Bone marrow (tissue), 2 donors: ENCODE measurements at regions not wholly inside any gene's neighbourhood (a gene's known extent, or its start where the extent isn't known, plus 50 kb on each side); places are given as distances from the start of the nearest gene placed in this dataset.
"Not testable (repeated sequence)": the region's sequence is repeated elsewhere in the genome, so short reads cannot be mapped to it uniquely, and the experiment has no call there.

Experiments
- DNase-seq, 2 donors: peaks; one replicate each; lab custom pipeline; 2025; lab: John Stamatoyannopoulos, UW

DNA sequence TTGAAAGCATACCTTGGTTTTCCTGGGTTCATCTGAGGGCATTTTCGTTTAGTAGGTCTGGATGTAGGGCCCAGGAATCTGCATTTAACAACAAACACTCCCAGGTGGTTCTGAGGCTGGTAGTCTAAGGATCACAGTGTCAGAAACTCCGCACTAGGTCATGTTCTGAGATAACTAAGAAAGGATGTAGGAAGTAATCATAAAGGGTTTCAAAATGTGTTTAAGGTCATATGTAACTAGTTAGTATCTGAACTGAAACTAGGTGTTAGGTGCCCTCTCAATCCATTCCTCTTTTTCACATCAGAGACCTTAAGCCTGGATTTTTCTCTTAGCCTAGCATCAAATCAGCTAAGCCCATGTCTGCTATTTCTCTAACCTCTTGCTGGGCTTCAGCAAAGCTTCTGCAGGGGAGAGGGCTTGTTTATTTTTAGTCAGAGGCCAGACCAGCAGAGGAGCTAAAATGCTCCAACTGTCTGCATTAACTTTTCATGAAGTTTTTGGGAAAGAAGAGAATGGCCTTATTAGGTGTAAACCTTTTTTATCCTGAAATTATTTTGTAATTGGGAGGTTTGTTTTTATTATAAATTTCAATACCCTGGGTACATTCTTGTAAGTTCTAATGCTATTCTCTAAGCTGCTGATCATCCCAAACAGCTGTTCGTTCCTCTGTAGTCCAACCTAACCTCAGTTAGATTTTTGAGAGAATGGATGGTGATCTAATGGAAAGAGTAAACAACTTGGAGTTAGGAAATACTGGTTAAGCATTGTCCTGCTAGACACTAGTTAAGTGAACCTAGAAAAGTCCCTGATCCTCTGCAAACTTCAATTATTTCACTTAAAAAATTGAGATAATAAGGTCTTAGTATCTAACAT is 262.8 kb upstream of the RFC3 start:
- no peak for DNase-seq

DNA sequence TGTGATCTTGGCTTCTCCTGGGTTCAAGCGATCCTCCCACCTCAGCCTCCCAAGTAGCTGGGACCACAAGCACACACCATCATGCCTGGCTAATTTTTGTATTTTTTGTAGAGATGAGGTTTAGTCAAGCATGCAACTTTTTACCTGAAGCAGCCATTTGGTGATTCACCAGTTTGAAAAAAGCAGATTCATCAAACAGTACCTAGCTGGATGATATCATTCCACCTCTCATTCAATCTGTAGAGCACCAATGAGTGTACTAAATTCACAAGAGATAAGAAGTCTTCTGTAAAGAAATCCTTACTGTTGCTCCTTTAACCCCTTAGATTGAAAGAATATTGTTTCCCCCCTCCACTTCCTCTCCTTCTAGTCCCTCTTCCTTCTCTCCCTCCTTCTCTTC is 261.1 kb upstream of the RFC3 start:
- DNase-seq = no peak

DNA sequence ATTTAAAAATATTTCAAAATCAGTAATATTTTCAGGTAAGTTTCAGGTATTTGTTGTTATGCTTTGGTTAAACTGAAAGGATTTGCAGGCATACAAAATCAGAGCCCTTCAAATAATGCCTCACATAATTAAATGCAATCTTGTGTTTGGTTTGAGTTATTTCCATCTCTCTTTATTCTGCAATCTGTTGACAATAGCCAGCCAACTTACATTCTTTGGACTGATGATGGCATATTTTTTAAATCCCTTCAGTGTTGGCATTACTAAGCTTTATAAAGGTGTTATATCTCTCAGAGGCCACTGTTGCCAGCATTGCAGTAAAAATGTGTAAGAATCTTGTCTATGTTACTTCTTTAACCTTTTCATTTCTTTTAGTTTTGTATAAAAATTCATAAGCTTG is 257.2 kb upstream of the RFC3 start:
- no peak for DNase-seq

DNA sequence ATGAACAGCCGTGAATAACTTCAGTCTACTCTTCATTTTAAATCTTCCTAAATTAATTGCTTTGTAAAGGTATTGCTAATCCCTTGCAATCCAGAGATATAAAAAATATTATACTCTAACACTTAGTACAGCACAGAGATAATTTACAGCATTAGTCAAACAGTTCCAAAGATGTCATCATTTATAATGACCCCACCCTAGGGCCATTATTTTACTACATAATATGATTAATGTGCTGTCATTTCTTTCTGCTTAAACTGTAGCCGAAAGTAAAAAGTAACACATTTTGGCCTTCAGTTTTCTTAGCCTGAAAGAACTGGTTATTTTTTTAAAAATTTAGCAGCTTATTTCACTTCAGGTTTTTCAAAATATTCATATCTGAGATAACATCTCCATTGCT is 256.3 kb upstream of the RFC3 start:
- DNase-seq = no peak

DNA sequence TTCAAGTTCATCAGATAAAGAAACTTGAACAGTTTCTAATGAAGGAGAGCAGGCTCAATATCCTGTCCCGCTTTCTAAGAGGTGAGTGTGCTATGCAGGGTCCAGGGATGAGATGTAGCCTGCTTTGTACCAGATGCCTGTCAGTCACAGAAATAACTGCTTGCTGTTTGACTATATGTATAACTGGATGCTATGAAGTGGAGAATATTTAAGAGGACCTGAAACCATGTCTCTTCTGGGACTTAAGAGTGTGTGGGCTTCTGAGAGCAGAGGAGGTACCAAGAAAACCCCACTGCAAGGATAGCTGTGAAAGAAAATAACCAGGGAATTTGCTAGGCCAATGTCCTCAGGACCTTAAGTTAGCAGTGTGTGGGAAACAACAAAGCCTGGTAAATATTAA is 246.3 kb upstream of the RFC3 start:
- no peak for DNase-seq

DNA sequence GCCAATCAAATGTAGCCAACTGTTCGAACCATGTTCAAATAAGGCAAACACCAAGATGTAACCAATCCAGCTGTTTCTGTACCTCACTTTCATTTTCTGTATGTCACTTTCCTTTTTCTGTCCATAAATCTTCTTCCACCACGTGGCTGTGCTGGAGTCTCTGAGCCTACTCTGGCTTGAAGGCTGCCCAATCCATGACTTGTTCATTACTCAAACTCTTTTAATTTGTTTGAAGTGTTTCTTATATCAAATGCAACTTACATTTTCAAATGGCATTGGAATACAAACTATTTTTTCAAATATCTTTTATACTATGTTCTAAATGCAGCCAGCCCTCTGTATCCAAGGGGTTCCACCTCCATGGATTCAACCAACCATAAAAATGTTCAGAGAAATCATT is 245.6 kb upstream of the RFC3 start:
- DNase-seq = not testable (repeated sequence)

DNA sequence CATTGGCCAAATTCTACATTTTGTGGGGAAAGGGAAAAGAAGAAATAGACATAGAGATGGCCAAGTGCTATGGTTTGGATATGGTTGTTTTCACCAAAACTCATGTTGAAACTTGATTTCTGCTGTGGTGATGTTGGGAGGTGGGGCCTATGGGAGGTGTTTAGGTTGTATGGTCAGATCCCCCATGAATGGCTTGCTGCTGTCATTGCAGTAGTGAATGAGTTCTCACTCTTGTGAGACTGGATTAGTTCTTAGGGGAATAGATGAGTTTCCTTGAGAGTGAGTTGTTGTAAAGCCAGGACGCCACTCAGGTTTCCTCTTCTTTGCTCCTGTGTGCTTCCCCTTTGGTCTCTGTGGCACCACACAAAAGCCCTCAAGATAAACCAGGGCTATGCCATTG is 242.6 kb upstream of the RFC3 start:
- DNase-seq = no peak

DNA sequence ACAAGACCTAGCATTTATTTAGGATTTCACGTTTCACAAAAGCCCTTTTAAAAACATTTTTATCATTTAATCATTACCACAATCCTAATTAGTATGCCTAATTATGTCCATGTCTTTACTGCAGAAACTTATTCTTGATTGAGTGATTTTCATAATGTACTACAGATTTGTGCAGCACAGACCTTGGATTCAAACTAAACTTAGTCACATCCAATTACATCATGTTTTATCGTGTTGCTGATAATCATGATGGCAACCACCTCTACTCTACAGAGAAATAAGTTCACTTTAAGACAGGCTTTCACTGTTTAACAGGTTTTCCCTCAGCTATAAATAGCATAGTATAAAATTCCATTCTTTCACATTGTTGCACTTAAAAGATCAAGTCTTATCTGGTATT is 240.9 kb upstream of the RFC3 start:
- DNase-seq = no peak

DNA sequence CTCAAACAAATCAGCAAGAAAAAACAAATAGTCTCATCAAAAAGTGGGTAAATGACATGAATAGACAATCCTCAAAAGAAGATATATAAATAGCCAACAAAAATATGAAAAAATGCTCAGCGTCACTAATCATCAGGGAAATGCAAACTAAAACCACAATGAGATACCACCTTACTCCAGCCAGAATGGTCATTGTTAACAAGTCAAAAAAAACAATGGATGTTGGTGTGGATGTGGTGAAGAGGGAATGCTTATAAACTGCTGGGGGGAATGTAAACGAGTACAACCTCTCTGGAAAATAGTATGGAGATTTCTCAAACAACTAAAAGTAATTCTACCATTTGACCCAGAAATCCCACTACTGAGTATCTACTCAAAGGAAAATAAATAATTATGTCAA is 239.2 kb upstream of the RFC3 start:
- DNase-seq = no peak

DNA sequence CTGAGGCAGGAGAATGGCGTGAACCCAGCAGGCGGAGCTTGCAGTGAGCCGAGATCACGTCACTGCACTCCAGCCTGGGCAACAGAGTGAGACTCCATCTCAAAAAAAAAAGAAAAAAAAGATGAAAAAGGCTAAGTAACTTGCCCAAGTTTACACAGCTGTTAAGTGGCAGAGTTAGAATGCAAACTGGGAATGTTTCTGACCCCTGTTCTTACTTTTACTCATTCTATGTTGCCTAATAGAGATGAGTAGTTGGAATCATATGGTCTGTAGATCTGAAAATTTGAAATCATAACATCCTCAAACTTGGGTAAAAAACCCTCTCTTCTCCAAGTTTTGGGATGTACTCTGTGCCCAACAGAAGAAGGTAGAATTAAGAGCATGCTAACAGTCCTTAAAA is 235.8 kb upstream of the RFC3 start:
- DNase-seq = no peak

DNA sequence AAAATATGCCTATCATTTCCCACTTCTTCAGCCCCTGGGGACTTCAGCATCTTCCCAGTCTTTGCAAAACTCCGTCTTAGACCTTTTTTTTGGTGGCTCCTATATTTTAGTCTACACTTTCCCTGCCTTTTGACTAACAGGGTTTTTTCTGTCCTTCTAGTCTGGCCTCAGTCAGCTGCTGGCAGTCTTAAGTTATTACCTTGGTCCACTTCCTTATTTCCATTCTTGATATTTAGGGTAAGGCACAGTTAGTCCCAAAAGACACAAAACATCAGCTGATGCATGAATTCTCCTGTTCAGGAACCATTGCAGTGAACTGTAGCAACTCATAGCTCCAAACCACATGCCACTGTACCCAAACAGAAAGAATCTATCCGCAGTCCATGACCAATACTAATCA is 234.6 kb upstream of the RFC3 start:
- no peak for DNase-seq

DNA sequence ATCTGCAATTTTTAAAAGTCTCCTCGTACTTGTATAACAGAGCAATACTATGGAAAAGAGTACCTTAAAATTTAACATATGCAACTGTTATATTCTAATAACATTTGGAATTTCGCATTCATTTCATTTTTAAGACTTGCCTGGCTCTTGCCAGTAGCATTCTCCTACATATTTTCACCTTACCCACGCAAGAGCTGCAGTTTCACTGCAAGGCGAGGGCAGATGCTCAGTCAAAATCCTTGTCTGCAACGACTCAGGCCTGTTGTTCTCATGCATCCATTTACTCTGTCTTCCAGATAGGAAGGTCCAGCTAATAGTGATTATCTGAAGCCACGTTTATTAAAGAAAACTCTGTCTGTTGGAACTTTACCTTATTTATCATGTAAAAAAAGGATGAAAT is 227.0 kb upstream of the RFC3 start:
- no peak for DNase-seq

DNA sequence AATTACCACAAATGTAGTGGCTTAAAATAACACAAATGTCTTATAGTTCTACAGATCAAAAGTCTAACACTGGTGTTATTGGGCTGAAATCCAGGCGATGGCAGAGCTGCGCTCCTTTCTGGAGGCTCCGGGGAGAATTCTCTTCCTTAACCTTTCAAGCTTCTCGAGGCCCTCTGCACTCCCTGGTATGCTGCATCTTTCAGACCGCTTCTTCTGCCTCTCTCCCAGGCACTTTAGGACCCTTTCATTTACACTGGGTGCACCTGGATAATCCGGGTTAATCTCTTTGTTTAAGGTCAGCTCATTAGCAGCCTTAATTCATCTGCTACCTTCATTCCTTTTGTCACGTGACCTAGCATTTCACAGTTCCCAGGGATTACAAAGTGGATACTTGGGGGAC is 211.3 kb upstream of the RFC3 start:
- DNase-seq = no peak

DNA sequence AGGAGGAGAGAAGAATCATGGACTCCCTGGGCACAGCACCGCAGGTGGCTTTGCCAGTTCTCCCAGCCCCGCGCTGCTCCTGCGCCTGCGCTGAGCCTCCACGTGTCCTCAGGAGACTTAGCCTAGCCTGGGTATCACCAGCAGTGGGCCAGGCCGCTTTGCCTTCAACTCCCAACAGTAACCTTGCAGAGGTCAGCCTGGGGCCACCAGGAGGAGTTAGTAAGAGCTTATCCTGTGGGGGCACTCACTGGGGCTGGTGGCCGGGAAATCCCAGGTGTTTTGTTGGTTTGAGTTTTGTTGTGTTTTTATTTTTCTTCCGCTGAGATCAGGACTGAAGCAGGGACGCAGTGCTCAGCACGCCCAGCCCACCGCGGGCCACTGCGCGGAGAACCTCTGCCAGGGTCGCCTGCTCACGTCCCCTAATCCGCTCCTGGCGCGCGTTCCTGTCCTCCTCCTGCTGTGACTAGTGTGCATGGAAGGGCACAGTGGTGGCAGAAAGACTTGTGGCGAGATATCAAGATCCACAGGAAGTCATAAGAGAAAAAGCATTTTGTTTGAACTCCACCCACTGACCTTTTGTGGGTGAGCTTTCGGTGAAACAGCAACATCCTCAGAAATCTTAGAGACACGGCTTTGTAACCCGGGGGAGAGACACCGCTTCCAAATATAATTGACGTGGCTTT is 207.4 kb upstream of the RFC3 start:
- DNase-seq = no peak

DNA sequence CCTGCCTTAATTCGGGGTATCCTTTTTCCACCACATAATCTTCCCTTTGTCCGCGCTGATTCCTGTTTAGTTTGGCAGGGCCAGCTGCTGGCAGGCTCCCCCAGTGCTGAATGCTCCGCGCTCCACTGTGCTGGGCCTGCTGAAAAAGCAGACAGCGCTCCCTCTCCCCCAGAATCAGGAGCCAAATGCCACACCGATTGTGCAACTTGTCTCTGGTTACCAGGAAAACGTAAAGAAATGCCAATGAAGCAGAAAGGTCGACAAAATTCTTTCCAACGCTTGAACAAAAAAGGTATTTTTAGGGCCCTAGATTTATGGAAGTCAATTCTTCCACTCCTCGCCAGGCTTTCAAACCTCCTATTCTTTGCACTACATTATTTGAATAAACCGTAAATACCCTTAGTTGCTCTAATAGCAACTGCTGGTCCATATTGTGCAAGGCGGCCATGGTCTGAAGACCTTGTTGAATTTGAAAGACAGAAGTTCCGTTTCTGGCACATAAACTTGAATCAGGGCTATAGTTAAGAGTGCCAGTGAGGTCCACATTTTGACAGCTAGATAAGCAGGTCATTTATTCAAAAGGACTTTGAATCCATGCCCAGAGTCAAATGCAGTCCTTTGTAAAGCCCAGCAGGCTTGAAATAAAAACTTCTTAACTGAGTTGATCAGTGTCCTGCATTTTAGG is 206.7 kb upstream of the RFC3 start:
- no peak for DNase-seq

DNA sequence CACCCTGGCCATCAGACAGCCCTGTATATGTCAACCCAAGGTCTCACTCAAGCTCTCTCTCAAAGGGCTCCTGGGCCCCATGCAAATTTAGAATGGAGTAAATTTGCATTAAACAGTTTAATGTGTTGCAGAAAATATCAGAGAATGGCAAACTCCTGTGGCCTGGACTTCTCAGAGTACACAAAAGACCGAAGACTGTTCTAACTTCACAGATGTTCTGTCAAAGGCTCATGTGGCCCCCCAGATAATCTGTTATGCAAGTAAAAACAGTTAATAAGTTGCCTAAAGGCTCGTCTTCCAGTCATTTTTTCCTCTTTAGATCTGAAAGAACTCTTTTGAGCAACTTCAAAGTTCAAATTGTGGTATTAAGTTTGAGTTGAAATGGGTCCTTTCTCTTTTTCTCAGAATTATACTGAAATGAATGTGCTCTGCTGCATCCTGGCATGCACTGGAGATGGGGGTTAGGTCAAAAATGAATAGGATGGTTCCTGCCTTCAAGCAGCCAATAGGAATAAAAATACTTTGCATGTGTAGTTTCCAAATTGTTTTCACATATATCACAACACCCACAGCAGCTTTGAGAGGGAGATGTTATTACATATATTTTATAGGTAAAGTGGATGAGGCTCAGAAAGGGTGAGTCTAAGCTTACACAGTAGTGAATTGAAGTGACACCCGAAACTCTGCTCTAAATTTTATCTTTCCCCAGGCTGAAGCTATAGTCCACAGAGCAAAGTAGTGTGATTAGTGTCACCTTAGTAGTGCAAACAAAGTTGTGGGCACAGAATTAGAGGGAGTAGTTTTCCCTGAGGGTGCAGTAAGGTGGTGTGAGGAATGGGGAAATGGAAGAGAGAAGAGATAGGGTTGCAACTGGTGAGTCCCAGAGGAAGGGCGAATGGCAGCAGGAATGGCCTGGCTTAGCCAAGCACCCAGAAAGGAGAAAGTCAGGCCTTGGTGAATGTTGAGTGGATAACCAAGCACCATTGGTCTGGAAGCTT is 205.0 kb upstream of the RFC3 start:
- DNase-seq = no peak

DNA sequence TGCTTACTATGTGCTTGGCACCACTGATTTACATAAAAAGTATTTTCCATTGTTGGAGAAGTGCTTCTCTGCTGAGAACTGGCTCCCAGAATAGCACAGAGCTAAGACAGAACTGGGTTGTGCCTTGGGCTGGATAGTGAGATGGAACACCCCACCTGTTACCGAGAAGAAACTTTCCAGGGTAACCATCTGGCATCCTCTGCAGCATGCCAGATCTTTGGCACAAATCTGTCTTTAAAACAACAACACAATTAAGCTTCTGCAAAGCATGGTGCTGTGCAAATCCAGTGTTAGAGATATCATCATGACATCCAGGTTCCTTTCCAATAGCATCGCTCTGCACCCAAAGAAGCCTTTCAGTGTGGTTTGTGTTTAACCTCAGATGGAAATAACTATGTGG is 202.5 kb upstream of the RFC3 start:
- DNase-seq = no peak

DNA sequence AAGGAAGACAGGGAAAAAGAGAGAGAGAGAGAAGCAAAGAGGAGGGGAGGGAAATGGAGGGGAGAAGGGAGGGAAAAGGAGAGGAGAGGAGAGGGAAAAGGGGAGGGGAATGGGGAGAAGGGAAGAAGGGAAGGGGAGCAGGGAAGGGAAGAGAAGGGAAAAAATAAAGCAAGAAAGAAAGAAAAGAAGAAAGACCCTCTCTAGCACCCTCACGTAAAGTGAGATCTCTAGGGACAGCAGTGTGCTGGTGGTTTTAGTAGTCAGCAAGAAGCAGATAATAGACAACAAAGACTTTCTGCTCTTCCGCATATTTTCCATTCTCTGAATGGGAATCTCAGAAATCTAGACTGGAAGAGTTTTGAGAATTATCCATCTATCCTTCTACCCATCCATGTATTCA is 201.8 kb upstream of the RFC3 start:
- no peak for DNase-seq

DNA sequence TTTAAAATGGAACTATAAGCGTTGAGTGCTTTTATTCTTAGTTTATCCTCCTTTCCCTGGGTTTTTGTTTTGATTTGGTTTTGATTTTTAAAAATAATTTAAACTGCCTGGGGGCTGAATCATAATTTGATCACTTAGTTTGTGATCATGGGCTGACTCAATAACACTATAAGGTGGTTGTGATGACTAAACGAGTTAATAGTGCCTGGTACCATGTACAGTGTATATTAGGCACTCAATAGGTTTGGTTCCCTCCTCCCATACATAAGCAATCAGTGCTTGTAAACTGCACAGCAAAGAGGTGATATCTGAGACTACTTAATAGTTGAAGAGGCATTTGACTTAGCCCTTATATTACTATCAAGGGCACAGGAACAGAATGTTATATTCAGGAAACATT is 200.9 kb upstream of the RFC3 start:
- no peak for DNase-seq

DNA sequence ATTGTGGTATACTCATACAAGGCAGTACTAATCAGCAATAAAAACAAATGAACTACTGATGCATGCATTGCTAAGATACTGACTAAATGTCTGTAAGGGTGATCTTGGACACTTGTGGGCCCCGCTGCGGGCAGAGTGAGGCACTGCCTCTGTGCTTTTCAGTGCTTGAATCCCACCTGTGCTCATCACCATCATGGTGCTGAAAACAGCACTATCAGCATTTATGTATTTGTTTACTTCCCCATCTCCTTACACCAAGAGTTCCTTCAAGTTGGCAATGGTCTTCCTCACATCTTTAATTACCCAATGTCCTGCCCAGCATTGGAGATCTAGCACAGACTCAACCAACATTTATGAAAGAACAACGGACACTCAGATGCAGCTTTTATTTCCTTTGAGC is 193.7 kb upstream of the RFC3 start:
- no peak for DNase-seq

DNA sequence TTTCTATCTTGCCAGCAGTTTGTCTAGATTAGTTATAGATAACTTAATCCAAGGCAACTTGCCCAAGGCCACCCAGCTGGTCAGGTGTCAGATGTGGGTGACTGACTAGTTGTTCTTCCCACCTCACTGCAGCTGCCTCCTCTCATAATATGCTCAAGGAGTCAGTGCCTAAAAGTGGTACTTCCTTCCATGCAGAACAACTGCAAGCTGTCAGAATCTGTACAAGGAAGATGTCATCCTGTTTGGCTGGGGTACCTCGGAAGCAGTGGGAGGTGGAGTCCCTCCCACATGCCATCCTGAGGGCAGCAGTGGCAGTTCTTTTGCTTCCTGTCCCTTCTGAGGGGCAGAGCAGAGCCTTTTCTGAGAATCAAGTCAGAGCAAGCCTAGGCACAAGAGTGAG is 193.2 kb upstream of the RFC3 start:
- no peak for DNase-seq

DNA sequence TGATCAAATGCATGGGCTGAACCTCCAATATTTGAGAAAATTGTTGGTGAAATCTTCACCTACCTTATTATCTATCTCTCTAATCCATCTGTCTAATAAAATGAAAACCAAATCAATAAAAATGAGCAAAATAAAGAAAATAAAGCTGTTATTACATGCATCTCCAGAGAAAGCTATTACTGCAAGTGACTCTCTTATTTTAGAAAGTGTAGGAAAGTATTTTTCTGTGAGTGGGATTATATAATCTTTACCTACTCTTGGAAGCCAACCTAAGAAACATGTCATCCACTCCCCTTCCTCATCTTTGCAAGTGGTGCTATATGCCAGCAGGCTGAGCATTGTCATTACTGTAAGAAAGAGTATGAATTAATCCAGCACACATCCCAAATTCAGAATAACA is 191.5 kb upstream of the RFC3 start:
- DNase-seq = no peak
